ELR (cell line): ENCODE measurements at regions not wholly inside any gene's neighbourhood (a gene's known extent, or its start where the extent isn't known, plus 50 kb on each side); places are given as distances from the start of the nearest gene placed in this dataset.
"Not testable (repeated sequence)": the region's sequence is repeated elsewhere in the genome, so short reads cannot be mapped to it uniquely, and the experiment has no call there.

ENCODE experiments used
- DNase-seq: peaks from one replicate; pipeline ENCODE4 v3.0.0-alpha.2; 2015; ENCODE audit warnings: low read depth

DNA sequence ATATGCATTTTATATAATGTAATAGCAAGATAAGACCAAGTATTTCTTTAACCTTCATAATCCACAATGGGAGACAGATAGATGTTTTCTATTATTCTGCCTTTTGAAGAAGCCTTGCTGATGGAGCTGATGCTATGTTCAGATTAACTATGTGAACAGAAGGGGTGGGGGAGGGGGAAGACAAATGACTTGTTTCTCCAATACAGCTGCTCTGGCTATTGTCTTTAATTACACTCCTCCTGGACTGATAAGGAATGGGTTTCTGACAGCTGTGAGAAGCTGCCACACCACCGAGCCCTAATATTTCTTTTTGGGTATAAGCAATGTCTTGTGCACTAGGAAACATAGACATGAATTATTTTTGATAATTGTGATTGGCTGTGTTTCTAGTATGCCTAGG is 62.0 kb downstream of the CAVIN4 start:
- DNase-seq: no peak

GRCh38 chr9:100640447-100641050 is 62.7 kb downstream of the CAVIN4 start:
- no peak for DNase-seq

- no peak for DNase-seq
Observed at GRCh38 chr9:100641166-100641565, 63.3 kb downstream of the CAVIN4 start.

GRCh38 chr9:100652850-100653249 is 75.0 kb downstream of the CAVIN4 start:
- peak; percentile 25 for DNase-seq

DNA sequence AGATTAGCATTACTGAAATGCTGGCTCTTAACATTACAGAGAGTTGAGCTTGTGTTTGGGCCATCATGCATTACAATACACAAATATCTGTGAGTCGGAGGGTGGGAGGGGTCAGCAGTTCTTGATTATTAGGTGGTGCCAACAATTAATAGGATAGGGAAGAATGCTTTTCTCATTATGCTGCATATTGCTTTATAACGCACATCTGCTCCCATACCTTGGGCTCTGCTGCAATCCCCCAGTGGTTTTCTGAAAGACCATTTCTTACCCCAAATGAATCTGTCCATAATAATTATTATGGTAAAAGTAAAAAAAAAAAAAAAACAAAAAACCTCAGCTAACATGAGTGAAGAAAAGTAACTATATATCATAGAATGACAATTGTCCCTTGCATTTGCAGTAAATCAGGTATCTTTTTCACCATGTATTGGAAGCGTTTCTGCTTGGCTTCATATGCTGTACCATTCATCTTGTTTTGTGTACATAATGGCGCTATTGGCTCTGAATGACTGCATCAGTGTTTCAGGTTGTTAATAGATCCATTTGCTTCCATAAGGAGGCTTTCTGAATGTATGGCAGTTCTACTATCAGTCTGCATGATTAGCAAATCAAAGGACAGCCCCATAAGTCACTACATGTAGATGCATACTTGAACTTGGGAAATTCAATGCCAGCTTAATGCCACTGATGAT is 75.9 kb downstream of the CAVIN4 start:
- DNase-seq: no peak

- not testable (repeated sequence) for DNase-seq
Observed at GRCh38 chr9:100656851-100657250, 79.0 kb downstream of the CAVIN4 start.

DNA sequence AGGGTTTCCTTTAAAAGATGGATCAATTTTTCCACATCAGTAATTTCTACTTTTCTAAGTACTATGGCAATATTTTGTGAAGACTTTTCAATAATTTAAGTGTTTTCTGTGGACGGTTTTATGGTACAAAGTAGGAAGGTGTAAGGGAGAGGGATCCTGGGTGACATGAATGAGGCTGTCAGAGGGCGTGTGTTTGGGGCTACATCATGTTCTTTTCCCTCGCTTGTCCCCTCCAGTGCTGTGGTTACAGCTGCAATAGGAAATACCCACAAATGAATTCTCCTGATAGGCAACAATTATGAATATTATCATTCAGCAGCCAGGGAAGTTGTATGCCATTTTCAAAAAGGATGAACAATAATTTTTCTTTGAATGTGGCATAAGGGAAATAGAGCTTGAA is 83.8 kb downstream of the CAVIN4 start:
- DNase-seq: no peak

GRCh38 chr9:100662122-100662521 is 84.2 kb downstream of the CAVIN4 start:
- DNase-seq: no peak

GRCh38 chr9:100667448-100667847 is 89.6 kb downstream of the CAVIN4 start:
- no peak for DNase-seq

DNA sequence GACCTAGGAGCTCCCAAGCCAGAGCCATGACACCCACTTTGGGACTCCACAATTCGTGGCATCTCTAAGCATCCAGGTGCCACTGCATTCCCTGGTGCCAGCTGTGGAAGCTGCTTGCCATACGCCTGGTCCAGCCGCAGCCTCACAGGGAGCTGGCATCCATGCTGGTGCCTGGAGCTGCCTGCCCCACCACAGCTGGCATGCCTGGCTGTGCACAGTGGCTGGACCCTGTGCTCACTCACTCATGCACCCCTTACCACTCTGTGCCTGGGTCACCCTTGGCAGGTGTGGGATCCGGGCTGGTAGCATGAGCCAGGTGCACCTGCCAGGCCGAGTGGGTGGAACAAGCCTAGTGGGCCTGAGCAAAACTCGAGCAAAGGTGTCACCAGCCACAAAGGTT is 90.1 kb downstream of the CAVIN4 start:
- DNase-seq: no peak

DNA sequence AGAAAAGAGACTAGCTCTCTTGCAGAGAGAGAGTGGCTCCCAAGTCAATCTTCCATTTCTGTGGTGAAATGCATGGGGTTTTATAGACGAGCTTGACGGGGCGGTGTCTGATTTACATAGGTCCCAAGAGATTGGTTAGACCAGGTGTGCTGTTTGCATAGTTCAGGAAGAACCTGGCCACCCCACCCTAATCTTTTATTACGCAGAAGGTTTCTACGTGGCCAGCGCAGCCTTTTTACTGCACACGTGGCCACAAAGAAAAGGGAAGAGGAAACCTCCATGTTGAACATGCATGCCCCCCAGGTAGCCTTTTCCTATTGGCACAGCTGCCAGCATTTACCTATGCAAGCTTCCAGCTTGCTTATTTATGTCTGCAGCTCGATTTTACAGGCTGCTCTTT is 92.1 kb downstream of the CAVIN4 start:
- DNase-seq: no peak

DNA sequence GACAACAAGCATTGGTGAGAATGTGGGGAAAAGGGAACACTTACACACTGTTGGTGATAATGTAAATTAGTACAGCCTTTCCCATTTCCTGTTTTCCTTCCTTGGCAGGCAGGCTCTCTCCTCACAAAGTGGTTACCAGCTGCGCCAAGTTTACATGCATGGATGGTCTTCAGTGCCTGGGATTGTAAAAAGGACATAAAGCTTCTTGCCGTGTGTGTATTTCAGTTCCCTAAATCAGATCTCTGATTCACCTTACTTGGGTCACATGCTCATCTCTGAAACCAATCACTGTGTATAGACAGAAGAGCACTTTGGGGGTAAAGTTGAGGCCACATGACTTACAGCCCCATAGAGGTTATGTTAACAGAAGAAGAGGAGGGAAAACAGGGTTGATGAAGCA is 92.8 kb downstream of the CAVIN4 start:
- no peak for DNase-seq

DNA sequence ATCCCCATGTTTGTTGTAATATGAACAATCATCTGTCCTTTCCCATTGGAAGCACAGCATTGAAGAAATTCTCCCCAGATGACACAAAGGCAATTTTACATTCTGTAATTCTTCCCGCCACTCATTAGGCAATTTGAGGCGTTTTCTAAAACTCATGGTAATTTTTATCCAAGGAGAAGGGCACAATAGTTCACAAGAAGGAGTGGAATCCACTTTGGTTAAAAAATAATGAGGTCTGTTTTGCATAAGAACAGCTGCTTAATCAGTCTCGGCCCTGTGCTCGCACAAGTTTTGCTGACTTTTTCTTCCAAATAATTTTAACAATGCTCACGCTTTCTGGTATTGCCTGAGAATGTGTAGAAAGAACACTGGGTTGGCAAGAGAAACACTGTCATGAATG is 94.0 kb downstream of the CAVIN4 start:
- no peak for DNase-seq

DNA sequence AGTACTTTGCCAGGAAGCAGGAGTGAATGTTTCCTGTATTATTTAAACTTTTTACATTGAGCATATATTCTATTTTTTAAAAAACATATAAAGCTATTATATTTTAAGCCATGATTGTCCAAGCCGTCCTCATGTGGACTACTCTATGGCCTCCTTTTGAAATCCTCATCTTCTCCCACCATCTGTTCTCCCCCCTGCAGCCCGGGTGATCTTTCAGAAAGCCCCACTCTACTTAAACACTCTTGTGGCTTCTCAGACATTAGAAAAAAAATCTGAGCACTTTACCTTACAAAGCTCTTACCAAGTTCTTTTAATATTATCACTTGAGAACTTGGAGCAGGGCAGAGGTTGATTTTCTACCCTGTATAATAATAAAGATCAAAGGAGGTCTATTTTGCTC is 95.4 kb downstream of the CAVIN4 start:
- DNase-seq: no peak

GRCh38 chr9:100674419-100675122 is 96.7 kb downstream of the CAVIN4 start:
- DNase-seq: no peak

DNA sequence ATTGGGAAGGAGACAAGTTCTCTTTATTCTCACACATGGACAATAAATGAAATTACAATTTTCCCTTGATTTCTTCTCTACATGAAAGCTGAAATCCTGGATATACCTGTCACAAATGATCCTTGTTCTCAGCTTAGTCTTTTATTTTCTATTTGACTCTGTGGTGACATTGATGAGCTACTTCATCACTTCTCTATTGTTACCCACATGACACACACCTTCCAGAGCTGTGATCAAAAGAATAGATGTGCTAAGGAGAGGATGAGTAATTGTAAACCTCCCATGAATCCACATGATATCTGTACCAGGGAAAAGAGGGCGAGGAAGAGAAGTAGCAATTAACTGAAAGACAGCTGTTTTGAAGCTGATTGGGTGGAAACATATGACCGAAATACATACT is 102.0 kb downstream of the CAVIN4 start:
- DNase-seq: no peak

DNA sequence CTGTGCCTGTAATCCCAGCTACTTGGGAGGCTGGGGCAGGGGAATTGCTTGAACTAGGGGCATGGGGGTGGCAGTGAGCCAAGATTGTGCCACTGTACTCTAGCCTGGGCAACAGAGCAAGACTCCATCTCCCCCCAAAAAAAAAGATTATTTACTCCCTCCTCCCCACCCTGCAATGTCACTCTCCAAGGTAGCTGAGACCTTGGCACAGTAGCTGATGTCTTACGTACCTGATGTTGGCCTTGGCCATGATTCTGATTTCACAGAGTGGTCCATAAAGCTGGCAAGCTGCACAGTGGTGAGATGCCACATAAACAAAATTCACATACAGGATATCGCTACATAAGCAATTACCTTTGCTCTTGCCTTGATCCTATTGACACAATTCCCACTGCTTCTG is 108.5 kb downstream of the CAVIN4 start:
- no peak for DNase-seq

DNA sequence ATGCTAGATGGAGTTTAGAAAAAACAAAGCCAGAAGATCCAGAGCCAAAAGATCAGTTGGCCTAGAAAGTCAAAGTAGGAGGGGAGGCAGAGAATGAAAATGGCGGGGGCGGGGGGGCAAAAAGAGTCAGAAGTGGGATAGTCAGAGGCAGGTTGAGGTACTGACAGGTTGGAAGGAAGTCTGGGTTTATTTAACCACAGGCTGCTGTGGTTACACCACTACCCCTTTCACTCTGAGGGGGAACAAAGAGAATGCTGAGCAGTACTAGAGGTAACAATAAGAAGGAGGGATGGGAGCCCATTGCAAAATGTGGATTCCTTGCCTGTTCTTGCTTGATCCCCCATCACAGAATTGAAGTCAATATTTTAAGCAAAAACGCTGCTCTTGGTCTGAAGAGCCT is 111.8 kb downstream of the CAVIN4 start:
- no peak for DNase-seq

- DNase-seq: no peak
Observed at GRCh38 chr9:100690438-100690837, 112.6 kb downstream of the CAVIN4 start.

DNA sequence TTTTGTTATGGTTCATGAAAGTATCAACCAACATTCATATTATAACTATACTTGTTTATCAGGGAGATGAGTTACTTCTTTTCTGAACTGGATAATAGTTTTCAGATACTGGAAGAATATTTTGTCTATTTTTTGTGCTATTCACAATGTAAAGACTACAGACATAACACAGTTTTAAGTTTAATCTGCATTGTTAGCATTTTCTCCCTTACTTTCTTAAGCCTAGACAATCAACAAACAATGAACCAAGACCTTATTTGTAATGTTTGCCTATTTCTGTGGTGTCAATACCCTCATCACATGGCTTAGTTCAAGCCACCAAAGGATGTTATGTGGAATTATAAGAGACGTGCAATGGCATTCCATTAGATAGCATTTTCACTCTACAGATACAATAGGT is 119.5 kb downstream of the CAVIN4 start:
- no peak for DNase-seq

- no peak for DNase-seq
Observed at GRCh38 chr9:100698945-100699344, 121.1 kb downstream of the CAVIN4 start.

DNA sequence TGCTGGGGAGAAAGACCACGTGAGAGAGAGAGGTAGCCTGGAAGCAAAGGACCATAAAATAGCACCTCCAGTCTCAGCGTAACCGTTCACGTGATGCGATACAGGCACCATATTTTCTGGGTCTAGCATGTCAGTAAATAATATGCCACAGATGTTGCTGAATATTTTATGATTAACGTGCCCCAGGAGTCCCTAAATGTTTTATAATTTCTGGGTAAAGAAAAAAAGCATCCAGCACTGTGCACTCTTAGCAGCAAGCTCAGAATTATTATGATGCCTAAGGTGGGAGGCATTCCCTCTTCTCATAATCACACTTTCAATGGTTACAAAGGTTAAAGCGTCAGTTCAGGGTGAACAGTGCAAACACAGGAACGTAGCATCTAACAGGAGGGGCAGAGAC is 121.8 kb downstream of the CAVIN4 start:
- DNase-seq: no peak

- peak; percentile 48 for DNase-seq
Observed at GRCh38 chr9:100700689-100701318, 122.9 kb downstream of the CAVIN4 start.
